Limb (tissue), 2 donors: ENCODE measurements at regions not wholly inside any gene's neighbourhood (a gene's known extent, or its start where the extent isn't known, plus 50 kb on each side); places are given as distances from the start of the nearest gene placed in this dataset.

ENCODE experiments used
- DNase-seq, 2 donors: peaks; one replicate each; pipeline ENCODE4 v3.0.0-alpha.2; 2016; ENCODE audit errors: extremely low spot score in 2 of 2

DNA sequence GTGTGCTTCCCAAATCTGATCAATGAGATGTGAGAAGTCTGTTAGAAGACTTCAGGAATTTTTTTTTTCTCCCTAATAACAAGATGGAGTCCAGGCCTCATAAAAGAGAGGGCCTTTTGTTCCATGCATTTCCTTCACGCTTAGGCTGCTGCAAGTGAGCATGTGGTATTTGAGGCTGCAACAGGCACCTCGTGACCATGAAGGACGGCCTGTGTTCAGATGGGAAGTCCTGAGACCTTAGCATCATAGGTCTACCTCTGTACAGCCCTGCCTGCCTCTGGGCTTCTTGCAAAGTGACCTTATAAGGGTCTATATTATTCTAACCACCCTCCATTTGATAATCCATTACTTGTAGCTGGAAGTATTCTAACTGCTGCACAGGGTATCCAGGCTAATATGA is 86.6 kb downstream of the BOD1 start:
- no peak for DNase-seq

GRCh38 chr5:173527671-173528070 is 88.8 kb downstream of the BOD1 start:
- DNase-seq, result no peak

DNA sequence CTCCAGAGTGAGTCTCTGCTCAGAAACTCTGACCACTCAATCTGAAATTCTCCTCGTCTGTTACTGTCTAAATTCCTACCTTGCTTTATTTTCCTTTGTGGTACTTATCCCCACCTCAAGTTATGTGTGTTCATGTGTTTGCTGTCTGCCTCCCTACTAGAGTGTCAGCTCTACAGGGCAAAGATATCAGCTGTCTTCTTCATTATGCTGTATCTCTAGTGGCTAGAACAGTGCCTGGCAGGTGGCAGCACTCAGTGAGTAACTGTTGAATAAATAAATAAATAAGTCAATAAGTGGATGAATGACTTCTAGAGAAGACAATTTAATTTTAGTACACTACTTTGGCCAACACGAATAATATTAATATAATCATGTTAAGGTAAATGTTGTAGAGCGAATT is 92.3 kb downstream of the BOD1 start:
- no peak for DNase-seq

DNA sequence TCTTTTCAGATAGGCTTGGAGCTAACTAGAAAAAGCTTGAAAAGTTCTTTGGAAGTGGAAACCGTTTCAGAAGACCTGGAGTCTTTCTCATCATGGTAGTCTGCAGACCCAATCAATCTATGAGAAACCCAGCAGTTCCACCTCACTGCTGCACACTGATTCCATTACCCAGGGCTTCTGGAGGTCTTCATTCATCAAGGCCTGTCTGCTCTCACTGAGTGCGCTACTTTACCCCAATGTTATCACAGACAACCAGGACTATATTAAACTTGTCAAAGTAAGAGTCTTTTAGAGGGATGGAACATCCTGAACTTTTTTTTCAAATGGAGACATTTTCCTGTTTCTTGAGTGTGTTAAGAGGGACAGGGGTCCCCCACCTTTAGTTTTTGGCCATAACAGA is 93.1 kb downstream of the BOD1 start:
- no peak for DNase-seq

DNA sequence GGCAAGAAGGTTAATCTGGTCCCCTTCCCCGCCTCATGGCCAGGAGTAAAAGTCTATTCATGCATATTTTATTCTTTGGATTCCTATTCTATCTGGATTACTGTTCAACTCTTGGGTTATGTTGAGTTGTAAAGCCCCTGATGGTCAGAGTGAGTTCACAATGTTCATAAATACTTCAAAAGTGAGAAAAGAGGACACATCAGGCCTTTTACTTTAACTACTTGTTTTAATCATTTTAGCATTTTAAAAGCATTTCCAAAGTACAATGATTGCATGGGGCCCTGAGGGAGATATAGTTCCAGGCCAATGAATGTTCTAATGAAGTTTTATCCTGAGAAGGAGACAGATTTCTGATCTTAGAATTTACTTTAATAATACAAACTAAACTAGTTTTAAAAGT is 93.9 kb downstream of the BOD1 start:
- no peak for DNase-seq

GRCh38 chr5:173518856-173519255 is 97.6 kb downstream of the BOD1 start:
- no peak for DNase-seq

DNA sequence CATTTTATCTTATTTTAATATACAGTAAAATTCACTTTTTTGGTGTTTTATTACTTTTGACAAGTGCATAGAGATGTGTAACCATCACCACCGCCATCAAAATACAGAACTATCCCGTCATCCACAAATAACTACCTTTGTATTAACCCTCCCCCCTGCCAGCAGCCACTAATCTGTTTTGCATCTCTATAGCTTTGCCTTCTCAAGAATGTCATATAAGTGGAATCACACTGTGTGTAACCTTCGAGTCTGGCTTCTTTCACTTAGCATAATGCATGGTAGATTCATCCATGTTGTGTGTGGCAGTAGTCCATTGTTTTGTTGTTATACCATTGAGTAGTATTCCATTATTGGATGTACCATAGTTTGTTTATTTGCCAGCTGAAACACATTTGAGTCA is 98.8 kb downstream of the BOD1 start:
- no peak for DNase-seq

DNA sequence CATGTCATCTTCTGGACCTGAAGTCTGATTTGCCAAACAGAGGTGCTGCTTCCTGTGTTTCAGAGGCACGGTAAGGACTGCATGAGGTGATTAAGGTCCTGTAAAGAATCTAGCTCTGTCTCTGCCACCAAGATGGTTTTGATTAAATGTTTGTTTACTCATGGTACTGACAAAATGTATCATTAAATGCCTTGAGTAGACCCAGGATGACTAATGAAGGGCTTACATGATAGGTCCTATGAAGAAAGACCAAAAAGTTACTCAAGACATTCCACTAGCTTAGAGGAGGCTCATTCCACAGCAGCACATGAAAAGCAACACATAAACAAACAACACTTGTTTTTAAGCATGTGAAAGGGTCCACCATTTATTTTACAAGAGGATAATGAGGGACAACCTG is 100.9 kb downstream of the BOD1 start:
- DNase-seq, result no peak

DNA sequence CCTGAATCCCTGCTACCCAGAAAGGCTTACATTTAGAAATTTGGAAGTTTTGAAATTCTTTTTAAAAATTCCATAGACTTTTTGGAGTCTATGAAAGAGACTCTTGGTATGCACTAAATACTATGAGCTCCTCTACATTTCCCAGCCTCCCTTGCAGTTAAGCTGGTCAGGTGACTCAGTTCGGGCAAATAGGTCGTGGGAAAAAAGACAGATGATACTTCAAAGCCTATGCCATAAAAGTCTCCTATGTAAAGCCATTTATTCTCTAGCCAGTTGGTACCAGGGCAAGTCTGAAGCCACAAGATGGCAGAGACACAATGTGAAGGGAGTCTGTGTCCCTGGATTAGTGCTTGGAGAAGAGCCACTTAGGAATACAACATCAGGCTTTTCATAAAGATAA is 101.8 kb downstream of the BOD1 start:
- DNase-seq, result no peak

DNA sequence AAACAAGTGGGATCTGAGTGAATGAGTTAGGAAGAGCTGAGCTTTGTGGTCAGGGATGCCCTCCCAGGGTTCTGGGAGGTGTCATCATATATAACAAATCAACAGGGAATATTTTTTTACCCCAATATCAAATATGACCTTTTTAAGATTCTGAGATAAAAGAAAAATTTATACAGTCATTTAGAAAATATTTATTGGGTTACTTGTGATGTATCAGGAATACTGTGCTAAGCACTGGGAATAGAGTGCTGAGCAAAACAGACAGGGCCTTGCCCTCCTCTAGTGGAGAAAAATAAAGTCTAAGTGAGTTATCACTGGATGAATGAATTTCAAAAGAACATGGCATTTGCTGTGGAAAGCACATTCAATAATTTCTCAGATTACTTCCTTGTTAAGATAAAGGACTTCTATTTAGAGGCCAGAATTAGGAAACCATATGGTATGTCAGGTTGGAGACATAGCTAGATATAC is 102.9 kb downstream of the BOD1 start:
- DNase-seq, result no peak

- no peak for DNase-seq
Observed at GRCh38 chr5:173512637-173513435, 103.6 kb downstream of the BOD1 start.

DNA sequence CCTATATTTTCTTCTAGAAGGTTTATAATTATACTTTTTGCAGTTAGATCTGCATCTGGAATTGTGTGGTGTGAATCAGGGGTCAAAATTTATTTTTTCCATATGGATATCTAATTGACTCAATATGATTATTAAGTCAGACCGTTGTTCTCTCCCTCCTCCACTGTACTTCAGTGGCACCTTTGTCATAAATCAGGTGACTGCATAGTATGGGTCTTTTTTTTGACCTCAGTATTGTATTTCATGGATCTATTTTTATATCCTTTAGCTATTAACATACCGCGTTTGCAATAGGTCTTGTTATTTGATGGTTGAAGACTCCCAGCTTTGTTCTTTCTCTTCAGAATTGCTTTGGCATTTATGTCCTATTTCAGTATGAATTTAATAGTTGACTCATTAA is 107.4 kb downstream of the BOD1 start:
- no peak for DNase-seq

- no peak for DNase-seq
Observed at GRCh38 chr5:173507171-173507570, 109.3 kb downstream of the BOD1 start.

- no peak for DNase-seq
Observed at GRCh38 chr5:173505634-173506033, 110.8 kb downstream of the BOD1 start.

GRCh38 chr5:173501922-173502321 is 114.5 kb downstream of the BOD1 start:
- no peak for DNase-seq

- DNase-seq, result no peak
Observed at GRCh38 chr5:173501271-173501670, 115.2 kb downstream of the BOD1 start.

DNA sequence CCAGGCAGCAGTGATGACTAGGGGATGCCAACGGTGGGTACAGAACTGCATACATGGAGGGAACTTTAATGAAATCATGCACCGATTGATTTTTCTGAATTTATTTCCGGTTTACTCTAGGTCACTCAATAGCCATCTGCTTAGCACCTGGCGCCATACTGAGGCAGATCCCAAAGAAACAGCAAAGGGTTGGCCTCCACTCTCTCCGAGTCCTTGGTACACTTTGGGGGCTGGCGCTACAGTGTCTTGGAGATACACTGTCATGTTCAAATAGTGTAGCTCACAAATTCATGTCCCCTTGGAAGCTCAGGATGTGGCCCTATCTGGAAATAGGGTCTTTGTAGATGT is 116.3 kb downstream of the BOD1 start:
- no peak for DNase-seq

DNA sequence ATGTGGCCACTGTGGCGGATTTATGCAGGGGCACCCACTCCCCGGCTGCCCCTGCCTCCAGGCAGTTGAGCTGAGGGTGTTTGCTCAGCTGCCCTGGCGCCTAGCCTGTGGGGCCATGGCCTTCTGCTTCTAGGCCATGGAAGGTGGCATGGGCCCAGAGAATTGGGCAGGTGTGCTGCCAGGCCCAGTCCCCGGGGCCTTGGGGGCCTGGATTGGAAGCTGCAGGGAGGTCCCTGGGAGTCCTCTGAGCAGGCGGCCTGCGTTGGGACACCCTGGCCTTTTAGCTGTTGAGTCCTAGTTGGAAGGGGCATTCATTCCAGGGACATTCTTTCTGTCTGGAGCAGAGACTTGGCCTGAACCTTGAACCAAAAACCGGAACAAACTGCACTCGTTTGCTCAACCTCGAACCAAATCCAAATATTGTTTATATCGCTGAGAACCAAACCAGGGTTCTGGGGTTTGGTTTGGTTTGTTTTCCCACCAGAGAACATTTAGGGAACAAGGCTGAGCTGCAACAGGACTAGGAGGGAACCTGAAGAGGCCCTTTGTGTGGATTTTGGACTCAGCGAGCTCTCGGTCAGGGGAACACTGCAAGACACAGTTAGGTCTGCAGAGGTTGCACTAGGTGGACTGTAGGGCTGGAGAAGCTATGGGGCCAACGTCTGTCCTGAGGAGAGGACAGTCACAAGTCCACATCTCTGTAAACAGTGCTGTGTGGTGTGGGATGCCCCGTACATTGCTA is 116.8 kb downstream of the BOD1 start:
- DNase-seq, result no peak

GRCh38 chr5:173498739-173499470 is 117.5 kb downstream of the BOD1 start:
- DNase-seq, result peak; percentile 26 to 49

DNA sequence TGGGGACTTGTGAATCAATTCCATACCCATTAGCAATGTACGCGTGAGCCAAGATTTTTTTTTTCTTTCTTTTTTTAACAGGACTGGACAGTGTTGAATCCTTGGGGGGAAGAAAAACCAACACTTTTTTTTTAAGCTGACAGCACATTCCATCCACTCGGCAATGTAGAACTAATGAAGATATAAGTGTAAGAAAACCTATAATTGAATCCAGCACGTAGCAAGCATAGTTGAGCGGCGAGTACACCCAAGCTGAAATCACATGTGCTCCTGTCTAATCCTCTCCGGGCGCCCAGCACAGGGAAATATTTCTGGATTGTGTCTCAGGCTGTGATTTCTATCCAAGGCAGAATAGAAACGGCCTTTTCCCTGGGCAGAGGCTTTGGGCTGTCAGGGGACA is 118.2 kb downstream of the BOD1 start:
- peak; percentile 53 to 65 for DNase-seq

GRCh38 chr5:173497685-173498084 is 118.8 kb downstream of the BOD1 start:
- no peak for DNase-seq

DNA sequence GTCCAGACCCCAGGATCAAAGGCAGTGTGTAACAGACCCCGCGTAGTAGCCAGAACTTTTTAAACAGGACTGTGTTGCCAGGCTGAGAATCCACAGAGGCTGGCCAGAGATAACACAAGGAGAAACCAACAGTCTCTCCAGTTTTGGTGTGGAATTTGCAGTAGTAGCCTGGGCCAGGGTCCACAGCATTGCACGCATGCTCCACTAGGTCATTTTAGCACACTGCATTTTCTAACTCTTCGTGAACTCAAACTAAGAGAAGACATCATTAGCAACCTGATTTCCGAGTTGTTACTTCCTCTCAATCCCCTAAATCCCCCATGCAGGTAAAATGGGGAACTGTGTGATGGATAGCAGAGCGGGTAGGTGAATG is 119.6 kb downstream of the BOD1 start:
- no peak for DNase-seq
